DMS 273 (cell line): ENCODE measurements at regions not wholly inside any gene's neighbourhood (a gene's known extent, or its start where the extent isn't known, plus 50 kb on each side); places are given as distances from the start of the nearest gene placed in this dataset.

ENCODE experiments used
- DNase-seq: peaks from one replicate; lab custom pipeline; 2025; ENCODE audit not compliant: unreplicated experiment; lab: John Stamatoyannopoulos, UW

DNA sequence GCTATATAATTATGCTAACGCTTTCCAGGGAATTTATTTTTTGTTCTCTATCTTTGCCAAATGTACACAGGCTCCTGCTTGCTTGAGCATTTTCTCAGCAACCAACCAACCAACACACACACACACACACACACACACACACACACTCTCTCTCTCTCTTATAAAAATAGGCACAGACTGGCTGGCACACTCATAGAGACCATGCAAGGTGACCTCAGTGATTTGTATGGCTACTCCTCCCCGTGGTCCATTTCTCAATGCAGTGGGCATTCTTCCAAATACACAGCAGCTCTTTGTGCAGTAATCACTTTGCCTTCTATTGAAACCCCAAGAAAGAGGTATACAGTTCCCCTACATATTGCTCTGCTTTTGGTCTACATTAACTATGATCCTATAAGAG lies 416.0 kb downstream of the MAN2A1 start:
- DNase-seq = peak; percentile 60

DNA sequence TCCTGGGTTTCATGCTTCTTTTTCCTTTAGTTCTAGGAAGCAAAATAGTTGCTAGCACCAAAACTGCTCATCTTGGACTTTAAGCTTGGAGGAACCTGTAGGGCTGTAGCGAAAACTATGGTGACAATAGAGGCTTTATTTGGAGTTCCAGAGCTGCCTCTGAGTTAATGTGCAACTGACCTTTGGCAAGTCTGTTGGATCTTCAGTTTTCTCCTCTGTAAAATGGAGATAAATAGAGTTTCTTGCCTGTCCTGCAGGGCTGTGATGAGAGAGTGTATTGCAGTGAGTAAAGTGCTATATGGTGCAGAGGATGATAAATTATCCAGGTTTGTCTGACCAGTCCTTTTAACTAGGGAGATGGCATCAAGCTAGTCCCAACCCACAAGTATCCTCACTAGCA lies 417.0 kb downstream of the MAN2A1 start:
- DNase-seq = no peak

DNA sequence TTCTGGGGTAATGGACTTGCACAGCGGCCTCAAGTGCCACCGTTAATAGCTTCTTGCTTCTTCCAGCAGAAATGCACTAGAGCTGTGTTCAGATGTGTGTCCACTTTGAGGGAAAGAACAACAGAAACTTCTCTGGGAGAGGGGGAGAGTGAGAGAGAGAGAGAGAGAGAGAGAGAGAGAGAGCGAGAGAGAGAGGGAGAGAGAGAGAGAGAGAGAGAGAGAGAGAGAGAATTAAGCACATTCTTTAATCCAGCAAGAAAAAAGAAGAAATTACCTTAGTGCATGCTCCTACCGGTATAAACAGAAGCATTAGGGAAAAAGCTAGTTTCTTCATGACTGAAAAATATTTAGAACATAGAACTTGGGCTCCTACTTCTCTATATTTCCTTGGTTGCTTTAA lies 418.8 kb downstream of the MAN2A1 start:
- no peak for DNase-seq

DNA sequence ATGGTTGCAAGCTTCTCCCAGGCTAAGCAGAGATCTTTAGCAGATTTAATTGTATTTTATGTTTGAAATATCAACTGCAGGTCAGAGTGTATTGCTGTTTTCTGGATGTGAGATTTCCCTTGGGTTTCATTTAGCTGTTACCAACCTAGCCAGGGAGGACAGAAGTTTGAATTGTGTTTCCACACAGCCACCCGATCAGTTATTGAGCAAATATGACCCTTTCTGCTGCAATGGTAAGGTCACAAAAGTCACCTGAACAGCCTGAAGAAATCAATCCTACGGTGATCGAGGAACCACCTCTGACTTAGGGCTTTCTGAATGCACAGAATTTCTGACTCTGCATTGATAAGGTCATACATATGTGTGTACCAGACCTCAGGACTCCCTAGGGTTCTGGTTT lies 419.9 kb downstream of the MAN2A1 start:
- DNase-seq = no peak

DNA sequence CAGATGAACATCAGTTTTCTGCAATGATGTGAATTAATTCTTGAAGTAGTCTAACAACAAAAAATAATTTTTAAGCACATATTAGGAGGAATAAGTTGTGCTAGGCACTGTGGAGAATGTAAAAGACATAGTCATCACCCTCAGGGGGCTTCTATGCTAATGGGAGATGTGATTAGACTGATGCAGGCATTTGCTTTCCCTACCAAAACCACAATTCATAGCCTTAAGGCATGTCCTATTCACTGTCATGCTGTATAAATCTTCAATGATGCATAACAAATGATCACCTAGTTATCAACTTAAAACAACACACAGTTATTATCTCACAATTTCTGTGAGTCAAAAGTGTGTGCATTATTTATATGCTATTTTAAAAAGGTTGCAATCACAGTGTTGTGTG lies 422.6 kb downstream of the MAN2A1 start:
- no peak for DNase-seq

DNA sequence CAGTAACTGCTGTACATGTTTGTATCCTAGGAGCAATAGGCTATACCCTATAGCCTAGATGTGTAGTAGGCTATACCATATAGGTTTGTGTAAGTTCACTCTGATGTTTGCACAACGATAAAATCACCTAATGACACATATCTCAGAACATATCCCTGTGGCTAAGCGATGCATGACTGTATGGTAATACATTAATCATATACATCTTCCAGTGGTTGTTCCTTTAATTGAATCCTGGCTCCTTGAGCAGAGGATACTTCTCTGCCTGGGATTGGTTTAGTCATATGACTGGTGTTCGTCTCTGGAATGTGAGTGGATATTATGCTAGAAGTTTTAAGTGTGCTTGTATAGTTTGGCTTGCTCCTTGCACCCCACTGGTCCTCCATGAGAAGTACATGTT lies 425.8 kb downstream of the MAN2A1 start:
- no peak for DNase-seq

DNA sequence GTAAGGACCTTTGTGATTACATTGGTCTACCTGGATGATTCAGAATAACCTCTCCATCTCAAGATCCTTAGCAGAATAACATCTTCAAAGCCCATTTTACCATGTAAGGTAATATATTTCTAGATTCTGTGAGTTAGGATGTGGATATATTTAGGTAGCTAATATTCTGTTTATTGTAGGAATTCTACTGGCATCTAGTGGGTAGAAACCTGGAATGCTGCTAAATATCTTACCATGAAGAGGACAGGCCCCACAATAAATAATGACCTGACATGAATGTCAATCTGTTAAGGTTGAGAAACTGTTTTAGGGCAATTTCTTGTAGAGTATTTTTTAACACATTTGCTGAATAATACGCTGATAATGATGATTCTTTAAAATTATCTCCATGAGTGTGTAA lies 426.8 kb downstream of the MAN2A1 start:
- no peak for DNase-seq

DNA sequence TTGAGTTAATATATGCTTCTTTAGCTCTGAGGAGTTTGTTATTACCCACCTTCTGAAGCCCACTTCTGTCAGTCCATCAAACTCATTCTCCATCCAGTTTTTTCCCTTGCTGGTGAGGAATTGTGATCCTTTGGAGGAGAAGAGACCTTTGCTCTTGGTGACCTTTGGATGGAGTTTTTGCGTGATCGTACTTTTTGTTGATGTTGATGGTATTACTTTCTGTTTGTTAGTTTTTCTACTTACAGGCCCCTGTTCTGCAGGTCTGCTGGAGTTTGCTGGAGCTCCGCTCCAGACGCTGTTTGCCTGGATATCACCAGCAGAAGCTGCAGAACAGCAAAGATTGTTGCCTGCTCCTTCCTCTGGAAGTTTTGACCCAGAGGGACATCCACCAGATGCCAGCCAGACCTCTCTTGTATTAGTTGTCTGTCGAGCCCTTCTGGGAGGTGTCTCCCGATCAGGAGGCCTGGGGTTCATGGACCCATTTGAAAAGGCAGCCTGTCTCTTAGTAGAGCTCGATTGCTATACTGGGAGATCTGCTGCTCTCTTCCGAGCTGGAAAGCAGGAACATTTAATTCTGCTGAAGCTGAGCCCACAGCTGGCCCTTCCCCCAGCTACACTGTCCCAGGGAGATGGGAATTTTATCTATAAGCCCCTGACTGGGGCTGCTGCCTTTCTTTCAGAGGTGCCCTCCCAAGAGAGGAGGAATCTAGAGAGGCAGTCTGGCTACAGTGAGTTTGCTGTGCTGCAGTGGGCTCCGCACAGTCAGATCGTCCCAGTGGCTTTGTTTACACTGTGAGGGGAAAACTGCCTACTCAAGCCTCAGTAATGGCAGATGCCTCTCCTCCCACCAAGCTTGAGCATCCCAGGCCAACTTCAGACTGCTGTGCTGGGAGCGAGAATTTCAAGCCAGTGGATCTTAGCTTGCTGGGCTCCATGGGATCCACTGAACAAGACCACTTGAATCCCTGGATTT lies 445.5 kb downstream of the MAN2A1 start:
- DNase-seq = no peak

DNA sequence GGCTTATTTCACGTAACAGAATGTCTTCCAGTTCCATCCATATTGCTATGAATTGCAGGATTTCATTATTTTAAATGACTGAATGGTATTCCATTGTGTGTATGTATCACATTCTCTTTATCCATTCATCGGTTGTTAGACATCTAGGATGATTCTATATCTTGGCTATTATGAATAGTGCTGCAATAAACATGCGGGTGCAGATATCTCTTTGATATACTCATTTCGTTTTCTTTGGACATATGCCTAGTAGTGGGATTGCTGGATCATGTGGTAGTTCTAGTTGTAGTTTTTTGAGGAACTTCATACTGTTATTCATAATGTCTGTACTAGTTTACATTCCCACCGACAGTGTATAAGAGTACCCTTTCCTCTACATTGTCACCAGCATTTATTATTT lies 460.5 kb downstream of the MAN2A1 start:
- DNase-seq = no peak

DNA sequence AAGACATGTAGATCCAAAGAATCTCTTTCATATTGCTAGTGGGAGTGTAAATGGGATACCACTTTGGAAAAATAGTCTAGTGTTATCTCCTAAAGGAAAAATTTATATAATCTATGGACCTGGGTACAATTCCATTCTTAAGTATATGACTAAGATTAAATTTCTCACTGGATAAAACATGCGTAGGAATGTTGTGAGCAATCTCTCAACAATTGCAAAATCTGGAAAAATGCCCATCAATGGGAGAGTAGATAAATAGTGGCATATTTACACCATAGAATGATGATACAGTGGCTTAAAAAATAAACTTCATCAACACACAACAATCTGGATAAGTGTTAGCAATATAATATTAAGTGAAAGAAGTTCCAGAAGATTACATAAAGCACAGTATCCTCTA lies 469.5 kb downstream of the MAN2A1 start:
- DNase-seq = no peak

DNA sequence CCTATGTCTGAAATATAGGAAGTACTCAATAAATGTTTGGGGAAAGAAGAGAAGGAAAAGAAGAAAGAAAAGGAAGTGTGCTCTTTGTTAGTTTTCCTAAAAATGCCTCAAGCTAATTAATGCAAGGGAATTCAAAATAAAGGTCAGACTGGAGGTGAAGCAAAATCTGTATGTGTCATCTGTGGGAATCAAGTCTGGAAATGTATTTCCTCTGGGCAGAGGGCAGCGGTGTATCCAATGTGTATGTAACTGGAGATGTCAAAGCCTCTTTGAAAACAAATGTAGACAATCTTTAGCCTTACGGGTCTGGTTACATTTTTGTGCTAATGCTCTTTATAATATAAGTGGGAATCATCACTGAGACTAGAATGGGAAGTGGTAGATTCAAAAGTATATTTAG lies 471.4 kb downstream of the MAN2A1 start:
- DNase-seq = no peak

DNA sequence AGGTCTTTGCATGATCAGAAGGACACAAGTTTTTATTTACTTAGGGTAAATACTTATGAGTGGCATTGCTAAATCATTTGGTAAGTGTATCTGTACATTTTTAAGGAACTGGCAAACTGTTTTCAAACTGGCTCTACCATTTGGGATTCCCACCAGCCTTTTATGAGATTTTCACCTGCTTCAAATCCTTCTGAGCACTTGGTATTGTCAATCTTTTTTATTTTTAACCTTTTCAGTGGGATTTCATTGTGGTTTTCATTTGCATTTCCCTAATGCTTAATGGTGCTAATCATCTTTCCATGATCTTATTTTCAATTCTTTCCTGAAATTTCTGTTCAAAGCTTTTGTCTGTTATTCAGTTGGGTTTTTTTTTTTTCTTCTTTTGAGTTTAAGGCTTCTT lies 475.6 kb downstream of the MAN2A1 start:
- no peak for DNase-seq

DNA sequence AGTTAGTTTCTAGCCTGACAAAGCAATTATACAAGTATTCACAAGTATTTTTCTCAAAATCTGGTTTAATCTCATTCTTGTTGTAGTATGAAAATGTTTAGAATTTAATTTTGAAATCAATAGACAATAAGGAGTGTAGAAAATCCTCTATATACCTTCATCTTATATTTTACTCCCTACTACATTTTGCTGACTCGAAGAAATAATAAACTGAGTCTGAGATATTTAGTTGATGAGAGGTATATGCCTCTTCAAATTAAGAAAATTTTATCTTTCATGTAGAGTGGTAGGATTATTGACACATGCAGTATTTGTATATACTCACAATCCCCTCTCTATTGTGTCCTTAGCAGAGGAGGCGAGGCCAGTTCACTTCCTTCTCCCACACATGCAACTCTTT lies 477.7 kb downstream of the MAN2A1 start:
- no peak for DNase-seq

DNA sequence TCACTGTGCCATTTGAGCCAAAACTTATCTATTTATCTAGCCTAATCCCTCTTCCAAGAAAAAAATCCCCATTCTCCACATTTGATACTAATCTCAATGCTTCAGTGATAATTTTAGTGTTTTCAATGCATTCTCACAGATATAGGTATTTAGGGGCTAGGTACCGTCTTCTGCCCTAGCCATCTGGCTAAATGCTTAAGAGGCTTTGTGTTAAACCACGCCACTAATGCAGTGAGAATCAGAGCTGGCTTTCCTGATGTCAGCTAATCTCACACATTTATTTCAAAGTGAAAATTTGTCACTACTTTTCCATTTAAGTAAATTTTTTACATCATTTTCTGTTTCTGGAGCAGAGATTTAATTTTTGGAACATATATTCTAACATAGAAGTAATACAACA lies 479.7 kb downstream of the MAN2A1 start:
- DNase-seq = no peak

DNA sequence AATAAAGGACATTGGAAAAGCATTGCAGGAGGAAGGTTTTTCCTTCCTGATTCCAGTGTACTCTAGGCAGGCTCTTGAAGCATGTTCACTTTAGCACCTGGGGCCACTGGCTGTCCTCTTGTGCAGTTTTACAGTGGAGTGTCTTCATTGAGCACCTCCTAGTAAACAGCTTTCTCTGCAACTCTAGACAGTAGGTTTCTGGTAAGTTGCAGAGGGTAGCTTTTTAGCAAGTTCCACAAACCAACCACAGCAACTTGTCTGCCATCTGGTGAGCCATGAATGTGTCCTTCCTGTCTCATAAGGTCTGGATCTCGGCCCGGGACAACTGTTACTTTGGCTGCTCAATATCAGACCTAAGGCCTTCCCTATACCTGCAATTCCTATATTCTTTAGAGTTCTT lies 488.0 kb downstream of the MAN2A1 start:
- DNase-seq = peak; percentile 40

DNA sequence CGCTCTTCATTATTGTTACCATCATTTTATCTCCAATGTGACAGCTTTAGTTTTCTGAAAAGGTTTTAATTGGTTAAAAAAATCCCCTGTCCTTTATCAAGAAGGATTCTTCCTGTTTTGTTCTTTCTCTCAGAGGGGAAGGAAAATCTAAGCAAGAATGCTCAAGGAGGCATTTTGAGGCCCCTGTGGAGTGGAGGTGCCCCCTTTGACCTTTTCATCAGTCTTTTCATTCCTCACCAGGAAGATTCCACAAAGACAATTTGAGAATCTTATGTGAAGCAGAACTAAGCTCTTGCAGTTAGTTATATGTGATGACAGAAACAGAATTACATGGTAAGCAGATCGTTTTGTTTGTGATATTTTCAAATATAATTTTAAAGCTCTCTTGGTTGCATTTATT lies 489.6 kb downstream of the MAN2A1 start:
- no peak for DNase-seq

DNA sequence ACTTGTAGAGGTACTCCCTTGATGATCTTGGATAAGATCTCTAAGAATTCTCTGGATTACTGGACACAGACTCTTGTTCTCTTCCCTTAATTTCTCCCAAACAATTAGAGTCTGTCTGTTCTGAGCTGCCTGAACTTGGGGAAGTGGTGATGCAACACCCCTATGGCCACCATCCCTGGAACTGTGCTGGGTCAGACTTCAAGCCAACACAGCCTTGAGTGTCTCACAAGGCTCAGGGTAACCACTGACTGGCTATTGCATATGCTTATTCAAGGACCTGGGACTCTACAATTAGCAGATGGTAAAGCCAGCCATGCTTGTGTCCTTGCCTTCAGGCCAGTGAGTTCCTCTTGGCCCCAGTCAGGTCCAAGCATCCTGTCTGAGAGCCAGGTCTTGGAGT lies 504.5 kb downstream of the MAN2A1 start:
- no peak for DNase-seq

DNA sequence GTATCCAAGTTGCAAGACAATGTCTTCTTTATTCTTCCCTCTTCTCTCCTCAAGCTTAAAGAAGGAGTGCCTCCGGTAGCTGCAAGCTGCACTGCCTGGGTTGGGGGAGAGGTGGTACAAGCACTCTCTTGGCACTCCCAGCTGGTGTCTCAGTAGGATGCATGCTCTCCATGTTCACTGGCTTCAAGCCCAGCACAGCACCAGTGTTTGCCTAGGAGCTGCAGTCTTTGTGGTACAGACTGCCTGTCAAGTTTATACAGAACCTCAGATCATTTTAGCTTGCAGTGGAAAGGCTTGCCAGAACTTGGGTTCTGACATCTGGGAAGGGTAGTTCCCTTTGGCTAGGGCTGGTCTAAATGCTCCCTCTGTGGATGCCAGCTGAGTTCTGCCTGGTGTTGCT lies 505.6 kb downstream of the MAN2A1 start:
- DNase-seq = peak; percentile 88

DNA sequence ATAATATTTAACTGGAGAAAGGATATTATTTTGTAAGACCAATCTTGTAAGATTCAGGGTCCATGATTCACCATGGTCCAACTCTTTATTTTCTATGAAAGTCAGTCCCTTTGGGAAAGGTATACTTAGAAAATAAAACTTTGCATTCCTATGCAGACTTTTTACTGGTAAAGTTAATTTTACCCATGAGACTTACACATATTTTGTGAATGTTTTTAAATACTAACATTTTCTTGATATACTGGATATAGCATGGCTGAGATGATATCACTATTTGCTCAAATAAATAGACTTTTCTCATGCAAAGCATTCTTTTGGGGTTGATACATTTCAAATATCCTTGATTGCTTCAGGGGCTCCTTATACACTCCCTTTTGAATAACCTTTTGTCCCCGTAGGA lies 512.1 kb downstream of the MAN2A1 start:
- no peak for DNase-seq

DNA sequence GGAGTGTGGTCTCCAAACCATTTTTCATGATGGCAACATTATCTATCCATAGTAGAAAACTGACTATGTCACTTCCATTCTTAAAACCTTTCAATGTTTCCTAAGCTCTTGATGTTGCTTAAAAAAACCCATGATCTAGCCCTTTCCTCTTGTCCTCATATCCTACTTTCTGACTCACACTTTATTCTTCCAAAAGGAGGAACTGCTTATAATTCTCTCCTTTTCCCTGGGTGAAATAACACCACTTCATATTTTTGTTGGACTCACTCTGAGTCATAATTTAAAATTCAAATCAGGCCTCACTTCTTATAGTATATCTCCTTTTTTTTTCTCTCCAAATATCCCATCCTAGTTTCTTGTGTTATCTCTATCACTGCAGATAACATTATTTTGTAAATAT lies 513.9 kb downstream of the MAN2A1 start:
- DNase-seq = no peak

DNA sequence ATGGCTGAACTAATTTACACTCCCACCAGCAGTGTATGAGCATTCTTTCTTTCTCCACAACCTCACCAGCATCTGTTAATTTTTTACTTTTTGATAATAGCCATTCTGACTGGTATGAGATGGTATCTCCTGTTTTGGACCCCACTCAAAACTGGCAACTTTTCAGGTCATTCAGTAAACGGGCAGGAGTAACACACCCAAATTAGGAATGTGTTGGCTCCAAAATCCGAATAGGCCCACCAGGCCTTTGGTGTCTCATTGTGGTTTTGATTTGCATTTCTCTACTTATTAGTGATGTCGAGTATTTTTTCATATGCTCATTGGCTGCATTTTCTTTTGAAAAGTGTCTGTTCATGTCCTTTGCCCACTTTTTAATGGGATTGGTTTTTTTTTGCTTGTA lies 517.1 kb downstream of the TMEM232 start:
- no peak for DNase-seq

DNA sequence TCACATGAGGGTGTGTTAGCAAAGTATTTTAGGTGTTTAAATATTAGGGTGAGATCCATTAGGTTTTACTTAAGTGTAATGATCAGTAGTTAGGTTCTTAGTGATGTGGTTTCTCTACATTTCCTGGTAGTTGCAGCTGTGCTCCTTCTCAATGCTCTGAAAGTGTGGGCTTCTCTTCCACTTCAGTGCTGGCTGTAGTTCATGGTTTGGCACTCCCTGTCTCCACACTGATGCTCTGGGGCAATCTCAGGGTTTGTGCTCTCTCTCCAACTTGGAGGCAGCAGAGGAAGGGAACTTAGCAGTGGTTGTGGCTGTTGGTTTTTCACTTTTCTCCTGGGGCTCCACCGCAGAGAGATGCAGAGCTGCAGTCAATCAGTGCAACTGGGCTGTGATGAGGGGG lies 507.5 kb downstream of the TMEM232 start:
- no peak for DNase-seq

DNA sequence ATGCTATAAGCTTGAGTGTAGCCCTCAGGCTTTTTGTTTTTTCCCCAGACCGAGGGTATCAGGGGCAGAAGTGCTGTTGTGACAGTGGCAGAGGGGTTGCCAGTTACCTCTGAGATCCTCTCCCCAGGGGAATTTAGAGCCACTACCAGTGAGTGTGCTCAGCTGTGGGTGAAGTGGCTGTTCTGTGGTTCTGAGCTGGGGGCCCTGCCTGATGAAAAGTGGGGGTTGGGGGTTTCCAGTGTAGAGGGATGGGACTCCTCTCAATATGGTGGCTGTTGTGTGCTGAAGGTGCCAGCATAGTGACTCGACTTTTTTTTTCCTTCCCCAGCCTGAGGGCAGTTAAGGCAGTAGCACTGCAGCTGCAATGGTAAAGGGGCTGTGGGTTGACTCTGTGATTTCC lies 506.7 kb downstream of the TMEM232 start:
- DNase-seq = no peak
